ENCODE measurements at regions not wholly inside any gene's neighbourhood (a gene's known extent, or its start where the extent isn't known, plus 50 kb on each side); places are given as distances from the start of the nearest gene placed in this dataset.

GRCh38 chr15:95106801-95107200, 875.4 kb downstream of the MCTP2 start:
- Histone ChIP-seq H3K27me3 (ENCODE audit: insufficient read depth) (no peaks in the 10 kb centered on the region), H3K9ac (no peak overlapping the region), H3K4me3 (ENCODE audit: low read depth in 2 of 2, low read length in 1 of 2) (no peak overlapping the region), H3K79me2 (ENCODE audit: insufficient read depth) (no peaks in the 10 kb centered on the region), H3K9me2 (no peaks in the 10 kb centered on the region), H3K36me3 (replicated peaks in 1 of 2; ENCODE audit: control insufficient read depth in 1 of 2, insufficient read depth in 2 of 2, low read length in 1 of 2) (no peaks in the 10 kb centered on the region), H3K4me2 (no peak overlapping the region), H3K27ac (ENCODE audit: low read depth in 2 of 2, low read length in 1 of 2) (no peak overlapping the region), H4K20me1 (ENCODE audit: insufficient read depth) (no peaks in the 10 kb centered on the region), H3F3A (replicated peaks; ENCODE audit: insufficient read depth) (no peaks in the 10 kb centered on the region), H3K4me1 (ENCODE audit: control insufficient read depth in 1 of 2, insufficient read depth in 2 of 2, low read depth in 1 of 2, low read length in 1 of 2) (no peaks in the 10 kb centered on the region), H2AFZ (ENCODE audit: low read depth) (no peak overlapping the region), H3K9me3 (no peaks in the 10 kb centered on the region)
- POLR2A ChIA-PET: no interaction called here
- WGBS (ENCODE audit: low lambda C conversion rate): 0% methylated on average over 2 of the region's 2 CpGs
- TF ChIP-seq JUND (IDR thresholded peaks at IDR 0.05) (no peak), GABPA (IDR thresholded peaks at IDR 0.05; ENCODE audit: low read depth) (no peak), NFIC (IDR thresholded peaks at IDR 0.05; ENCODE audit: borderline replicate concordance) (no peak), MXI1 (IDR thresholded peaks at IDR 0.05; ENCODE audit: low read depth, low read length) (no peak), SIN3A (IDR thresholded peaks at IDR 0.05; ENCODE audit: borderline replicate concordance, low read depth, low read length) (no peak)
- no peak for DNase-seq
- CTCF ChIA-PET: no interaction called here

GRCh38 chr15:95108673-95109072, 877.3 kb downstream of the MCTP2 start:
- Histone ChIP-seq H2AFZ (ENCODE audit: low read depth) (no peak overlapping the region), H3K9ac (no peak overlapping the region), H3K79me2 (ENCODE audit: insufficient read depth) (no peaks in the 10 kb centered on the region), H3F3A (replicated peaks; ENCODE audit: insufficient read depth) (no peaks in the 10 kb centered on the region), H3K27ac (ENCODE audit: low read depth in 2 of 2, low read length in 1 of 2) (no peak overlapping the region), H3K4me1 (ENCODE audit: control insufficient read depth in 1 of 2, insufficient read depth in 2 of 2, low read depth in 1 of 2, low read length in 1 of 2) (no peaks in the 10 kb centered on the region), H3K4me3 (ENCODE audit: low read depth in 2 of 2, low read length in 1 of 2) (no peak overlapping the region), H3K4me2 (no peak overlapping the region), H4K20me1 (ENCODE audit: insufficient read depth) (no peaks in the 10 kb centered on the region), H3K36me3 (replicated peaks in 1 of 2; ENCODE audit: control insufficient read depth in 1 of 2, insufficient read depth in 2 of 2, low read length in 1 of 2) (no peaks in the 10 kb centered on the region), H3K9me2 (no peaks in the 10 kb centered on the region), H3K27me3 (ENCODE audit: insufficient read depth) (no peaks in the 10 kb centered on the region), H3K9me3 (no peaks in the 10 kb centered on the region)
- DNase-seq: no peak
- TF ChIP-seq GABPA (IDR thresholded peaks at IDR 0.05; ENCODE audit: low read depth) (no peak), EP300 (IDR thresholded peaks at IDR 0.05; ENCODE audit: borderline replicate concordance in 1 of 2, low read depth in 1 of 2, low read length in 1 of 2) (no peak), ELF1 (IDR thresholded peaks at IDR 0.05) (no peak), SIN3A (IDR thresholded peaks at IDR 0.05; ENCODE audit: borderline replicate concordance, low read depth, low read length) (no peak), TAF1 (IDR thresholded peaks at IDR 0.05; ENCODE audit: borderline replicate concordance, low read depth, low read length) (no peak), MAX (IDR thresholded peaks at IDR 0.05; ENCODE audit: low read depth) (no peak), RXRA (IDR thresholded peaks at IDR 0.05; ENCODE audit: borderline replicate concordance, low read depth) (no peak), IRF3 (IDR thresholded peaks at IDR 0.05; ENCODE audit: low read depth, low read length) (no peak), FOSL2 (IDR thresholded peaks at IDR 0.05; ENCODE audit: borderline replicate concordance, low read depth) (no peak), POLR2AphosphoS5 (IDR thresholded peaks at IDR 0.05; ENCODE audit: low read depth, low read length) (no peak), CHD2 (IDR thresholded peaks at IDR 0.05; ENCODE audit: low read length, partially characterized antibody) (no peak), RCOR1 (IDR thresholded peaks at IDR 0.05; ENCODE audit: low read length) (no peak), TCF12 (IDR thresholded peaks at IDR 0.05) (no peak), MXI1 (IDR thresholded peaks at IDR 0.05; ENCODE audit: low read depth, low read length) (no peak)
- WGBS (ENCODE audit: low lambda C conversion rate): 16% methylated on average over 3 of the region's 3 CpGs
- CTCF ChIA-PET: no interaction called here
- POLR2A ChIA-PET: no interaction called here
